ENCODE measurements at regions not wholly inside any gene's neighbourhood (a gene's known extent, or its start where the extent isn't known, plus 50 kb on each side); places are given as distances from the start of the nearest gene placed in this dataset.

DNA sequence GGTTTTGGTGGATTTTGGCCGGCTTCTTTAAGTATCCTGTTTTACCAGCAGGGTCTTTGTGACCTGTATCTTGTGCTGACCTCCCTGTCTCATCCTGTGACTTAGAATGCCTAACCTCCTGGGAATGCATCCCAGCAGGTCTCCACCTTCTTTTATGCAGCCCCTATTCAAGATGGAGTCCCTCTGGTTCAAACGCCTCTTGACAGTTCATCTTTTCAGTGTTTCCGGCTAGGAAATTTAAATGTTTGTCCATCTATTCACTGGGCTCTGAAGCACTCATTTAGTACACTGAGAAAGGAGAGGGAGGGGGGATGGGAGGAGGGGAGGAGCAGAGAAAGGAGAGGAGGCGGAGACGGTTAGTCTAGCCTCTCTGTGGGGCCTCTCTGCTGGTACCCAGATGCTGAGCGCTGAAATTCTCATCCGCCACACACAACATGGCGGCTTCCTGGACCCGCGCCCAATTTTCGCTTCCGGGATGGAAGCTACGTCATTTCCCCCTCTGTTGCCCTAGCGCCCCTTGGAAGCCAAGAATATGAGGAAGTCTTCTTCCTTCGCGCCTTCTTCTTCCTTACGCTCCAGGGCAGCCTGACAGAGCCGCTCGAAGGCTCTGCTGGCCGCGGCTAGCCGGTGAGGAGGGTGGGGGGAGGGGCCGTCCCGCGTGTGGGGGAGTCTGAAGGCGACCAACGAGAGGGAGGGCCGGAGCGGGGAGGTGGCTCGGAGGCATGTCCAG lies 69.0 kb upstream of the SYT13 start:
- DNase-seq: peak; percentile 82 to 93 (median 84)
- no peaks in the 10 kb centered on the region for H3K9me3 ChIP-seq (replicated peaks in 1 of 3)
- no peak for TF ChIP-seq POLR2A (IDR thresholded peaks at IDR 0.05)
- TF ChIP-seq, protein P1, sequence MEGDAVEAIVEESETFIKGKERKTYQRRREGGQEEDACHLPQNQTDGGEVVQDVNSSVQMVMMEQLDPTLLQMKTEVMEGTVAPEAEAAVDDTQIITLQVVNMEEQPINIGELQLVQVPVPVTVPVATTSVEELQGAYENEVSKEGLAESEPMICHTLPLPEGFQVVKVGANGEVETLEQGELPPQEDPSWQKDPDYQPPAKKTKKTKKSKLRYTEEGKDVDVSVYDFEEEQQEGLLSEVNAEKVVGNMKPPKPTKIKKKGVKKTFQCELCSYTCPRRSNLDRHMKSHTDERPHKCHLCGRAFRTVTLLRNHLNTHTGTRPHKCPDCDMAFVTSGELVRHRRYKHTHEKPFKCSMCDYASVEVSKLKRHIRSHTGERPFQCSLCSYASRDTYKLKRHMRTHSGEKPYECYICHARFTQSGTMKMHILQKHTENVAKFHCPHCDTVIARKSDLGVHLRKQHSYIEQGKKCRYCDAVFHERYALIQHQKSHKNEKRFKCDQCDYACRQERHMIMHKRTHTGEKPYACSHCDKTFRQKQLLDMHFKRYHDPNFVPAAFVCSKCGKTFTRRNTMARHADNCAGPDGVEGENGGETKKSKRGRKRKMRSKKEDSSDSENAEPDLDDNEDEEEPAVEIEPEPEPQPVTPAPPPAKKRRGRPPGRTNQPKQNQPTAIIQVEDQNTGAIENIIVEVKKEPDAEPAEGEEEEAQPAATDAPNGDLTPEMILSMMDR (IDR thresholded peaks at IDR 0.05): no peak
- WGBS, 4 donors: 8 to 13% (median 10%) methylated on average over 20 to 30 of the region's 30 CpGs
- intact Hi-C loops (cut with DNase I): no loop called here
- no peaks in the 10 kb centered on the region for H3K36me3 ChIP-seq (replicated peaks in 1 of 2)
- H3K4me1 ChIP-seq (replicated peaks in 1 of 2): no peaks in the 10 kb centered on the region
- peak overlapping the region in 2 of 4 donors; percentile 23 to 78 for H3K4me3 ChIP-seq
- H3K27ac ChIP-seq: peak overlapping the region in 2 of 5 donors; percentile 63 to 75
- H3K27me3 ChIP-seq: no peaks in the 10 kb centered on the region

DNA sequence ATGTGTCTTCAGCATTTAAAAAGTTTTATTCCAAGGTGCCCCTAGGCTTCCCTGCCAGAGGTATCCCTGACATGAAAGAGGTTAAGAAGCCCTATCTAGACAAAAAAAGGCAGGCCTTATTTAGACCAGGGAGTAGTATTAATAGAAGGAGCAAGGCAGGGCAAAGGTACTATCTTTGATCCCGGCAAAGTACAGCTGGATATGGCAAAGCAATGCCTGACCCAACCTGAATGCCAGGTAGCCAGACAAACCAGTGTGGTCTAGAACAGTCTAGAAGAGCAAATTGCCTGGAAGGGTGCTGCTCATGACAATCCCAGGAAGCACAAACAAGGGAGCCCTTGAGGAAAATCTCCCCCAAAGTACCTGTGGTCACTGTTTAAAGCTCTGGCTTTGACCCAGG lies 62.6 kb upstream of the SYT13 start:
- no peak overlapping the region for H3K4me3 ChIP-seq
- H3K27ac ChIP-seq: no peak overlapping the region
- TF ChIP-seq, protein P1 (IDR thresholded peaks at IDR 0.05): no peak
- TF ChIP-seq POLR2A (IDR thresholded peaks at IDR 0.05): no peak
- DNase-seq: no peak
- no peaks in the 10 kb centered on the region for H3K36me3 ChIP-seq (replicated peaks in 1 of 2)
- 87 to 96% (median 89%) methylated on average over 1 of the region's 1 CpG for WGBS, 4 donors
- H3K27me3 ChIP-seq: no peaks in the 10 kb centered on the region
- no peaks in the 10 kb centered on the region for H3K9me3 ChIP-seq (replicated peaks in 1 of 3)
- intact Hi-C loops (cut with DNase I): no loop called here
- H3K4me1 ChIP-seq (replicated peaks in 1 of 2): no peaks in the 10 kb centered on the region

DNA sequence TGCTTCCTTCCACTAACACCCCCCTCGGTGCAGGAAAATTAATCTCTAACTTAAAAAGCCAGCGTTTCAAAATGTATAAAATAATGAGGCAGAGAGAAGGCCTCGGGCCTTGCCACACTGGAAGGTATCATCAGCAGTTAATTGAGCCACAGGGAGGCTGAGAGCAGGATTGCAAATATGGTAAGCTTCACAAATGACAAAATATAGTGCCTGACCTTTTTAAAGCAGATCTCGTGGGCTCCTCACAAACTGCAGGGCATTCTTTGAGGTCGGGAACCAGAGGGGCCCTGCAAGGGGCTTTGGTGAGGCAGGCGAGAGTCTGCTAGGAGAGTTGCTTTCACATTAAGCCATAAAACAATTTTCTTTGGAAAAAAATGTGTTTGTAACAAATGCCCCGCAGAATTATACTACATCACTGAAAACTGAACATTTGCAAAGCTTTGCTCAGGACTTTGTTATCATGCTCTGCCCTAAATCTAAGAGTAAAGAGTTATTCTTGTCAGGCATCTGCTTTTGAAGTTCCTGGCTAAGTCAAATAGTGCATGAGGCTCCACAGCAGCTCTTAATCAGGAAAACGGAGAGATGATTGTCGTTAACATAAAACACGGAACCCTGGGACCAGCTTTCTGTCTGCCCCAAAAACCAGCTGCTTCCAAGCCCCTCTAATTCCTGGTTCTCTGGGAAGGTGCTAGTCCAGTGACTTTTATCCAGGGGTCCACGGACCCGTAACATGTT lies 61.4 kb upstream of the SYT13 start:
- intact Hi-C loops (cut with DNase I): no loop called here
- 59 to 64% (median 61%) methylated on average over 12 of the region's 12 CpGs for WGBS, 4 donors
- H3K36me3 ChIP-seq (replicated peaks in 1 of 2): no peaks in the 10 kb centered on the region
- no peaks in the 10 kb centered on the region for H3K4me1 ChIP-seq (replicated peaks in 1 of 2)
- no peaks in the 10 kb centered on the region for H3K9me3 ChIP-seq (replicated peaks in 1 of 3)
- no peak for DNase-seq
- no peak overlapping the region for H3K4me3 ChIP-seq
- H3K27ac ChIP-seq: no peak overlapping the region
- TF ChIP-seq, protein P1 (IDR thresholded peaks at IDR 0.05): no peak
- TF ChIP-seq POLR2A (IDR thresholded peaks at IDR 0.05): no peak
- H3K27me3 ChIP-seq: no peaks in the 10 kb centered on the region

DNA sequence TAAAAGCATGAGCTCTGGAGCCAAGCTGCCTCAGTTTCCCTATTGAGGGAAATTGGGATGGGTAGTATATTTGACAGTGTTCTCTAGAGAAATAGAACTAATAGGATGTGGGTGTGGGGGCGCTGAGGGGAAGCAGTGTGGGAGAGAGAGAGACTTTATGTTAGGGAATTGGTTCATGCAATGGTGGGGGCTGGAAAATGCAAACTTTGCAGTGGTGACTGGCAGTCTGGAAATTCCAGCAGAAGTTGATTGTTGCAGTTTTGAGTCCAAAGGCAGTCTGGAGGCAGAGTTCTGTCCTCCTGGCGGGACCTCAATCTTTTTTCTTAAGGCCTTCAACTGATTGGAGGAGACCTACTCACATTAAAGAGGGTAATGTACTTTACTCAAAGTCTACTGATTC lies 59.4 kb upstream of the SYT13 start:
- TF ChIP-seq, protein P1 (IDR thresholded peaks at IDR 0.05): no peak
- TF ChIP-seq POLR2A (IDR thresholded peaks at IDR 0.05): no peak
- Histone ChIP-seq H3K4me1 (replicated peaks in 1 of 2) (peaks cover 0 to 2% of the 10 kb centered on the region in 2 donors), H3K27me3 (no peaks in the 10 kb centered on the region), H3K36me3 (replicated peaks in 1 of 2) (no peaks in the 10 kb centered on the region), H3K27ac (no peak overlapping the region), H3K9me3 (replicated peaks in 1 of 3) (no peaks in the 10 kb centered on the region), H3K4me3 (no peak overlapping the region)
- WGBS, 4 donors: 84 to 95% (median 90%) methylated on average over 2 of the region's 2 CpGs
- DNase-seq: no peak
- intact Hi-C loops (cut with DNase I): no loop called here
